Astrocyte of the spinal cord (primary cell): ENCODE measurements at regions not wholly inside any gene's neighbourhood (a gene's known extent, or its start where the extent isn't known, plus 50 kb on each side); places are given as distances from the start of the nearest gene placed in this dataset.

Experiments
- DNase-seq: peaks from one replicate; pipeline ENCODE4 v3.0.0; 2011; ENCODE audit warnings: low read depth, low spot score
- H3K4me3 ChIP-seq: 2 replicates; pipeline ENCODE4 v1.5.1; 2011; ENCODE audit warnings: low read depth, mild to moderate bottlenecking, low read length, moderate library complexity
- CTCF ChIP-seq: IDR thresholded peaks from 2 replicates; pipeline ENCODE4 v1.5.1; 2012; ENCODE audit warnings: low read depth, mild to moderate bottlenecking, low read length, inconsistent platforms
- in situ Hi-C: cut with HindIII; loops from 2 replicates; pipeline ENCODE4 v1.10.0; 2017; ENCODE audit warnings: low sequenced_read_pairs

DNA sequence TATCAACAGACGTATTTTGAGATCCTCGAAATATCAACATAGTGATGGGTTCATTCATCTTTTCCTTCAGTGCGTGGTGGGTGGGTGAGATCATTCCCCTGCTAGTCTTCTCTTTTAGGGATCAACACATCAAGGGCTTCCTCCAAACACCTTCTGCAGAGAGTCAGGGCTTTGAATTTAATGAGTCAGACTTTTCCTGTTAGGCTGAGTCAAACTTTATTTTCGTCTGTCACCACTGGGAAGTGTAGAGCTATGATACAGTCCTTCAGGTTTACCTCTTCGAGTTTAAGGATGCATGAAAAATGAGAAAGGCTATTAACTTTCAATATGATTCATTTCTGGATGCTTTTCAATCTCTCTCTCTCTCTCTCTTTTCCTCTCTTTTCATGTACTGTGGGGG, 189.1 kb downstream of the BMP2 start:
- no peak overlapping the region for H3K4me3 ChIP-seq
- in situ Hi-C loops: no loop called here
- TF ChIP-seq CTCF: no peak
- DNase-seq: peak; percentile 21

- TF ChIP-seq CTCF: no peak
- in situ Hi-C loops: no loop called here
- no peak overlapping the region for H3K4me3 ChIP-seq
- no peak for DNase-seq
Measured at GRCh38 chr20:6959900-6960312, 192.4 kb downstream of the BMP2 start.

DNA sequence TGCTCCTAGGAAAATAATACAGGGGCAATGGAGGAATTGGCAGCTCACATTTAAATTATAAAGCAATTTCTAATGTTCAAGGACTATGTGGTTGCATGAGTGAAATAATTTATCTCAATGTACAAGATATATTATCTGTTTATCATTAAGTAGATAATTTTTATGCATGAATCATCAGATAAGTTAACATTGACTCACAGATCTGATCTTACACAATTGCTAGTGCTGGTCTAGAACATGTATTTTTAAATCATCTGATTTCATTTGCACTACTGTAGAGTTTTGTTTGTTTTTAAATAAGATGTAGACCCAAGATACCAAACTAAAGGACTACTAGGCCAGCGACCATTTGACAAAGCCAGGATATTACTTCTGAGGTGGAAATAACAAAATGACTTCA, 199.2 kb downstream of the BMP2 start:
- DNase-seq: no peak
- in situ Hi-C loops: no loop called here
- TF ChIP-seq CTCF: no peak

GRCh38 chr20:6974838-6975237, 207.4 kb downstream of the BMP2 start:
- in situ Hi-C loops: no loop called here
- no peak overlapping the region for H3K4me3 ChIP-seq
- no peak for DNase-seq
- TF ChIP-seq CTCF: no peak

More for the DNA sequence above, 199.2 kb downstream of the BMP2 start:
- no peak overlapping the region for H3K4me3 ChIP-seq

DNA sequence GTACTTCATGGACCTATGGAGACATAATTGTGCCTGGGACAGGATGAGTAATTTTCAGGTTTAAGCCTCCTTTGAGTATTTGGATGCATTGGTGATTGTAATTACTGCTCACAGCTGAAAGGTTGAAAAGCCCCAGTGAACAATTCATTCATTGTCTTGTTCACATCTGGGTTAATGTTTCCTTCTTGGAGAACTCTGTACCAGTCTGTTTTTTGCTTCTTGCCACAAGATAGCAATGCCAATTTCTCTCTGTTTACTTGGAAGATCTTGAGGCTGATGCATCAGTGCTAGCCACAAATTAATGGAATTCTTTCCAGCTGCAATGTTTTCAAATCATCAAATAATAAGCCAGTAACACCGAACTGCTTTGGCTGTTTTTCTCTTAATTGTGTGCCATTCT, 207.8 kb downstream of the BMP2 start:
- no peak overlapping the region for H3K4me3 ChIP-seq
- TF ChIP-seq CTCF: no peak
- no peak for DNase-seq
- in situ Hi-C loops: no loop called here

DNA sequence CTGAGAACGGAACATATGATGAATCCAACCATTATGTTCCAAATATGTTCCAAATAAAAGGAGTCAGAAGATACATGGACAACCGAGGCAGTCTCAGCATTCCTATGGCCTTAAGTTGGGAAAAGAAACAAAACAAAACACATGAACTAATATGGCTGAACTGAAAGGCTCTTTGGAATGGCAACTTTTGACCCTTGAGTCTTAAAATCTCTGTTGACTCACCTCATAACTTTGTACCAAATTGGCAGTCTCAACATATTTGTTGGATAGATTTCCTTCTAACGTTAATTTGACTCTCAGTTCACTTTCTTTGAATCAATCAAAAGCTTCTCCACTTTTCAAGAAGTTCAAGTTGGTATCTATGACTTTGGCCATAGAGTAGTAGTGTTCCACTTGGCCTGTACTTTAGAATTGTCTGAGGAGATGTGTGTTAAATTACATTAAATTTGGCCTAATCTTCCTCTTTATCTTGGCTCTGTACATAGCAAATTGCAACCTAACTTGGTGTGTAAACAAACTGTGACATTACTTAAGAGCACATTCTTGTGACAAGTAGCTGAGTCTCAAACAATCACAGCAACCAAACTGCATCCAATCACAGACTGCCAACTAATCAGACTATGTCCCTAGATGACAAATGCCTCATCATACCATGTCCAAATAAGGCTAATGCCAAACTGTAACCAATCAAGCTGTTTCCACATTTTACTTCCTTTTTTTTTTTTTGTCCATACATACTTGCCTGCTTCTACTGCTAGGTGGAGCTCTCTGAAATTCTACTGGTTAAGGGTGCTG, 208.8 kb downstream of the BMP2 start:
- no peak overlapping the region for H3K4me3 ChIP-seq
- no peak for DNase-seq
- in situ Hi-C loops: no loop called here
- TF ChIP-seq CTCF: no peak
